GM23338 (cell line): ENCODE measurements at regions not wholly inside any gene's neighbourhood (a gene's known extent, or its start where the extent isn't known, plus 50 kb on each side); places are given as distances from the start of the nearest gene placed in this dataset.

Experiments
- ATAC-seq: fragments of 200-7000 bp; cut with Tn5 transposase; 3 replicates; pipeline ENCODE4 v1.9.1; 2020
- DNase-seq: peaks from one replicate; pipeline ENCODE4 v3.0.0-alpha.2; 2015; ENCODE audit warnings: low spot score
- H2AFZ ChIP-seq: fragments of 200-600 bp; sonication (generic); 2 replicates; pipeline ENCODE4 v1.8.0; 2016; ENCODE audit warnings: antibody characterized with exemption, mild to moderate bottlenecking, moderate library complexity
- H3F3A ChIP-seq: fragments of 200-600 bp; sonication (generic); replicated peaks from 2 replicates; pipeline ENCODE4 v1.8.0; 2017; ENCODE audit warnings: antibody characterized with exemption, mixed run types, low read depth
- H3K27ac ChIP-seq: fragments of 200-600 bp; sonication (generic); 2 replicates; pipeline ENCODE4 v1.6.1; 2016; ENCODE audit warnings: low read depth
- H3K27me3 ChIP-seq: fragments of 200-600 bp; sonication (generic); 2 replicates; pipeline ENCODE4 v1.8.0; 2016; ENCODE audit warnings: mild to moderate bottlenecking, mixed run types, moderate library complexity; ENCODE audit not compliant: insufficient read depth
- H3K36me3 ChIP-seq: fragments of 200-600 bp; sonication (generic); 2 replicates; pipeline ENCODE4 v1.8.0; 2016; ENCODE audit warnings: mild to moderate bottlenecking; ENCODE audit not compliant: insufficient read depth
- H3K4me1 ChIP-seq: fragments of 200-600 bp; sonication (generic); 2 replicates; pipeline ENCODE4 v1.8.0; 2016; ENCODE audit warnings: mild to moderate bottlenecking, moderate library complexity; ENCODE audit not compliant: insufficient read depth
- H3K4me2 ChIP-seq: fragments of 200-600 bp; sonication (generic); 2 replicates; pipeline ENCODE4 v1.7.1; 2017; ENCODE audit warnings: mixed run types
- H3K4me3 ChIP-seq: fragments of 200-600 bp; sonication (generic); 2 replicates; pipeline ENCODE4 v1.6.1; 2016; ENCODE audit warnings: mixed run types
- H3K79me2 ChIP-seq: fragments of 200-600 bp; sonication (generic); replicated peaks from 2 replicates; pipeline ENCODE4 v1.8.0; 2017; ENCODE audit warnings: mild to moderate bottlenecking; ENCODE audit not compliant: insufficient read depth
- H3K9me2 ChIP-seq: fragments of 200-600 bp; sonication (generic); 2 replicates; pipeline ENCODE4 v1.8.0; 2017; ENCODE audit not compliant: insufficient read depth
- H4K20me1 ChIP-seq: fragments of 200-600 bp; sonication (generic); replicated peaks from 2 replicates; pipeline ENCODE4 v1.8.0; 2017; ENCODE audit warnings: mild to moderate bottlenecking; ENCODE audit not compliant: insufficient read depth
- H3K27ac Mint-ChIP-seq: 2 replicates; pipeline ENCODE4 v1.8.0; 2020; ENCODE audit warnings: inconsistent platforms, mild to moderate bottlenecking, moderate library complexity, mixed read lengths
- H3K27me3 Mint-ChIP-seq: 3 replicates; pipeline ENCODE4 v1.8.0; 2022; ENCODE audit warnings: low read depth, mild to moderate bottlenecking, moderate library complexity, mixed read lengths, inconsistent platforms; ENCODE audit not compliant: insufficient read depth, poor library complexity
- H3K36me3 Mint-ChIP-seq: 3 replicates; pipeline ENCODE4 v1.8.0; 2021; ENCODE audit warnings: low read depth, mild to moderate bottlenecking, inconsistent platforms, moderate library complexity, mixed read lengths
- H3K4me1 Mint-ChIP-seq: 3 replicates; pipeline ENCODE4 v1.8.0; 2020; ENCODE audit warnings: mild to moderate bottlenecking, inconsistent platforms, mixed read lengths
- H3K4me3 Mint-ChIP-seq: 3 replicates; pipeline ENCODE4 v1.8.0; 2021; ENCODE audit warnings: moderate library complexity, mild to moderate bottlenecking, inconsistent platforms, mixed read lengths
- H3K9me3 Mint-ChIP-seq: 3 replicates; pipeline ENCODE4 v1.8.0; 2020; ENCODE audit warnings: moderate library complexity, mild to moderate bottlenecking, inconsistent platforms, mixed read lengths
- CREB1 ChIP-seq: fragments of 250-450 bp; sonication (Bioruptor Pico); IDR thresholded peaks from 2 replicates; pipeline ENCODE4 v1.5.0; 2020; ENCODE audit warnings: low read depth, mild to moderate bottlenecking, moderate library complexity
- EZH2 ChIP-seq: fragments of 200-600 bp; sonication (generic); IDR thresholded peaks from one replicate; pipeline ENCODE4 v1.8.0; 2017; ENCODE audit warnings: antibody characterized with exemption, mild to moderate bottlenecking, low read depth; ENCODE audit not compliant: unreplicated experiment
- EZH2phosphoT487 ChIP-seq: fragments of 200-600 bp; sonication (generic); IDR thresholded peaks from one replicate; pipeline ENCODE4 v1.8.1; 2018; ENCODE audit warnings: antibody characterized with exemption; ENCODE audit not compliant: unreplicated experiment
- NANOG ChIP-seq: IDR thresholded peaks from 2 replicates; pipeline ENCODE4 v1.6.1; 2016; ENCODE audit warnings: antibody characterized with exemption, borderline replicate concordance
- STAT1 ChIP-seq: IDR thresholded peaks from one replicate; pipeline ENCODE4 v1.6.1; 2016; ENCODE audit warnings: antibody characterized with exemption; ENCODE audit not compliant: unreplicated experiment
- ZNF114 ChIP-seq: fragments of 250-450 bp; sonication (Bioruptor Pico); IDR thresholded peaks from 2 replicates; pipeline ENCODE4 v1.5.0; 2020; ENCODE audit warnings: mild to moderate bottlenecking, moderate library complexity
- ZNF331 ChIP-seq: fragments of 250-450 bp; sonication (Bioruptor Pico); IDR thresholded peaks from 2 replicates; pipeline ENCODE4 v1.5.0; 2020; ENCODE audit warnings: low read depth, mild to moderate bottlenecking, moderate library complexity
- TF ChIP-seq, protein P1 (sequence below), 2 experiments: fragments of 200-600 bp in 1 of 2; sonication (generic) in 1 of 2; conservative IDR thresholded peaks; 2 replicates each; pipeline versions ENCODE4 v1.5.1 to v1.6.1; 2016 to 2017; ENCODE audit warnings: antibody characterized with exemption in 2 of 2, low read depth in 2 of 2, mild to moderate bottlenecking in 2 of 2, moderate library complexity in 1 of 2
- TF ChIP-seq, protein P2 (sequence below): IDR thresholded peaks from one replicate; pipeline ENCODE4 v1.6.1; 2018; ENCODE audit warnings: antibody characterized with exemption; ENCODE audit not compliant: unreplicated experiment

DNA sequence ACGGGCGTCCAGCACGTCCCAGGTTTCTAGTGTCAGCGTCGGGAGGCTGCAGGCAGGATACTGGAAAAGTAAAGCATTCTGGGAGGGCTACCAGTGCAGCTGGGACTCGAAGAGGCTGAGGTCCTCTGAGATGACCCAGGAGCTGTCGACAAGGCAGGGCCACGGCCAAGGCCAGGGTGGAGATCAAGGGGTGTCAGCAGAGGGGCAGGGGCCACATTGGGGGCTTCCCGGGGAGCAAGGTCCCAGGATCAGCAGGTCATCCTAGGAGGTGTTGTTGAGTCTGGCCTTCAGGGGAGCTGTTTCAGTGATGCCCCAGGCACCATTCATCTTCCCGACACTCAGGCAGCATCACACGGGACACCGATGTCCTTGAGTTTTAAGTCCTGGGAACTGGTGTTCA is 377.8 kb upstream of the SFSWAP start (continued):
- TF ChIP-seq ZNF331: no peak
- TF ChIP-seq EZH2: no peak
- no peak for TF ChIP-seq ZNF114 (CRISPR knock-in tag)
- no peak for TF ChIP-seq CREB1

DNA sequence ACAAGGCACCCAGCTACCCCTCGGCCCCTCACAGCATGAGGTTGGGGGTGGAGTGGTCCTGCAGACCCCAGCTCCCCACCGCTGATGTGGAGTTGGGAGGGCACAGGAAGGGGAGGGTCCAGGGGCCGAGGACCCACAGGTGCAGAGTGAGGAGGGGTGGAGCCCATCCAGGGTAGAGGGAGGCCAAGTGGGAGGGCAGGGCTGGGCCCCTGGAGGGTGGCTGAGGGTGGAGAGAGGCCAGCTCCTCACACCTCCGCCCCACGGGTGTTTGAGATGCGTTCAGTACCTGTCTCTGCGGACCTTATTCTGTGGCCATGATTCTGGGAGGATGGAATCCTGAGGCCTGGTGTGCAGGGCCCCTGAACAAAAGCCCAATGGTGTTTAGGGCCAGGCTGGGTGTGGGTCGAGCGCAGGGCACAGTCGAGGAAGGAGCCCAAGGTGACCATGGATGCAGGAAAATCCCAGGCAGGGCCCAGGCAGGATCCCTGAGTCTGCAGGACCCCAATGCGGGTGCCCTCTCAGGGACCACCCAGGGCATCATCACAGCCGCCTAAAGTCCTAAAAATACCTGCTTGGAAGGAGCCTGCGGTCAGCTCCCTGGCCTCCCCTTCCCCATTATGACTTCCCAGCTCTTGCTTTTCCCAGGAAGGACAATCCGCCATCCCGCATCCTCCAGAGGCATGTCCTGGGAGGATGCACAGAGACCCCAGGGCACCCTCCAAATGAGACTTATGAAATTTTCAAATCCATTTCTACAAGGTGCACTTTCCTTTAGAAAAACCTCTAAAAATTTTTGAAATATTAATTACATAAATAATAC is 377.1 kb upstream of the SFSWAP start:
- H3K79me2 ChIP-seq: no peaks in the 10 kb centered on the region
- no peak for TF ChIP-seq EZH2phosphoT487
- no peak for TF ChIP-seq NANOG
- no peak for TF ChIP-seq EZH2
- TF ChIP-seq STAT1: no peak
- TF ChIP-seq, protein P1, sequence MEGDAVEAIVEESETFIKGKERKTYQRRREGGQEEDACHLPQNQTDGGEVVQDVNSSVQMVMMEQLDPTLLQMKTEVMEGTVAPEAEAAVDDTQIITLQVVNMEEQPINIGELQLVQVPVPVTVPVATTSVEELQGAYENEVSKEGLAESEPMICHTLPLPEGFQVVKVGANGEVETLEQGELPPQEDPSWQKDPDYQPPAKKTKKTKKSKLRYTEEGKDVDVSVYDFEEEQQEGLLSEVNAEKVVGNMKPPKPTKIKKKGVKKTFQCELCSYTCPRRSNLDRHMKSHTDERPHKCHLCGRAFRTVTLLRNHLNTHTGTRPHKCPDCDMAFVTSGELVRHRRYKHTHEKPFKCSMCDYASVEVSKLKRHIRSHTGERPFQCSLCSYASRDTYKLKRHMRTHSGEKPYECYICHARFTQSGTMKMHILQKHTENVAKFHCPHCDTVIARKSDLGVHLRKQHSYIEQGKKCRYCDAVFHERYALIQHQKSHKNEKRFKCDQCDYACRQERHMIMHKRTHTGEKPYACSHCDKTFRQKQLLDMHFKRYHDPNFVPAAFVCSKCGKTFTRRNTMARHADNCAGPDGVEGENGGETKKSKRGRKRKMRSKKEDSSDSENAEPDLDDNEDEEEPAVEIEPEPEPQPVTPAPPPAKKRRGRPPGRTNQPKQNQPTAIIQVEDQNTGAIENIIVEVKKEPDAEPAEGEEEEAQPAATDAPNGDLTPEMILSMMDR (conservative IDR thresholded peaks at IDR 0.05; ENCODE audit: low read depth in 2 of 2): no peak
- TF ChIP-seq CREB1: no peak
- TF ChIP-seq, protein P2, sequence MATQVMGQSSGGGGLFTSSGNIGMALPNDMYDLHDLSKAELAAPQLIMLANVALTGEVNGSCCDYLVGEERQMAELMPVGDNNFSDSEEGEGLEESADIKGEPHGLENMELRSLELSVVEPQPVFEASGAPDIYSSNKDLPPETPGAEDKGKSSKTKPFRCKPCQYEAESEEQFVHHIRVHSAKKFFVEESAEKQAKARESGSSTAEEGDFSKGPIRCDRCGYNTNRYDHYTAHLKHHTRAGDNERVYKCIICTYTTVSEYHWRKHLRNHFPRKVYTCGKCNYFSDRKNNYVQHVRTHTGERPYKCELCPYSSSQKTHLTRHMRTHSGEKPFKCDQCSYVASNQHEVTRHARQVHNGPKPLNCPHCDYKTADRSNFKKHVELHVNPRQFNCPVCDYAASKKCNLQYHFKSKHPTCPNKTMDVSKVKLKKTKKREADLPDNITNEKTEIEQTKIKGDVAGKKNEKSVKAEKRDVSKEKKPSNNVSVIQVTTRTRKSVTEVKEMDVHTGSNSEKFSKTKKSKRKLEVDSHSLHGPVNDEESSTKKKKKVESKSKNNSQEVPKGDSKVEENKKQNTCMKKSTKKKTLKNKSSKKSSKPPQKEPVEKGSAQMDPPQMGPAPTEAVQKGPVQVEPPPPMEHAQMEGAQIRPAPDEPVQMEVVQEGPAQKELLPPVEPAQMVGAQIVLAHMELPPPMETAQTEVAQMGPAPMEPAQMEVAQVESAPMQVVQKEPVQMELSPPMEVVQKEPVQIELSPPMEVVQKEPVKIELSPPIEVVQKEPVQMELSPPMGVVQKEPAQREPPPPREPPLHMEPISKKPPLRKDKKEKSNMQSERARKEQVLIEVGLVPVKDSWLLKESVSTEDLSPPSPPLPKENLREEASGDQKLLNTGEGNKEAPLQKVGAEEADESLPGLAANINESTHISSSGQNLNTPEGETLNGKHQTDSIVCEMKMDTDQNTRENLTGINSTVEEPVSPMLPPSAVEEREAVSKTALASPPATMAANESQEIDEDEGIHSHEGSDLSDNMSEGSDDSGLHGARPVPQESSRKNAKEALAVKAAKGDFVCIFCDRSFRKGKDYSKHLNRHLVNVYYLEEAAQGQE: no peak
- no peaks in the 10 kb centered on the region for H3K36me3 ChIP-seq
- Mint-ChIP-seq H3K27ac (no peak overlapping the region), H3K4me3 (no peak overlapping the region), H3K27me3 (peaks cover 3% of the 10 kb centered on the region), H3K9me3 (peaks cover 23% of the 10 kb centered on the region), H3K4me1 (peaks cover 6% of the 10 kb centered on the region; the same call in 1 of the 3 replicates), H3K36me3 (no peaks in the 10 kb centered on the region; the same call in 2 of the 3 replicates)
- no peak overlapping the region for H2AFZ ChIP-seq
- no peaks in the 10 kb centered on the region for H3F3A ChIP-seq
- ATAC-seq: no peak
- DNase-seq: no peak
- H3K9me2 ChIP-seq: no peaks in the 10 kb centered on the region
- no peaks in the 10 kb centered on the region for H4K20me1 ChIP-seq
- H3K4me1 ChIP-seq: no peaks in the 10 kb centered on the region
- H3K4me3 ChIP-seq: no peak overlapping the region
- H3K27ac ChIP-seq: no peak overlapping the region
- no peaks in the 10 kb centered on the region for H3K27me3 ChIP-seq
- no peak overlapping the region for H3K4me2 ChIP-seq
